ENCODE measurements at regions not wholly inside any gene's neighbourhood (a gene's known extent, or its start where the extent isn't known, plus 50 kb on each side); places are given as distances from the start of the nearest gene placed in this dataset.

DNA sequence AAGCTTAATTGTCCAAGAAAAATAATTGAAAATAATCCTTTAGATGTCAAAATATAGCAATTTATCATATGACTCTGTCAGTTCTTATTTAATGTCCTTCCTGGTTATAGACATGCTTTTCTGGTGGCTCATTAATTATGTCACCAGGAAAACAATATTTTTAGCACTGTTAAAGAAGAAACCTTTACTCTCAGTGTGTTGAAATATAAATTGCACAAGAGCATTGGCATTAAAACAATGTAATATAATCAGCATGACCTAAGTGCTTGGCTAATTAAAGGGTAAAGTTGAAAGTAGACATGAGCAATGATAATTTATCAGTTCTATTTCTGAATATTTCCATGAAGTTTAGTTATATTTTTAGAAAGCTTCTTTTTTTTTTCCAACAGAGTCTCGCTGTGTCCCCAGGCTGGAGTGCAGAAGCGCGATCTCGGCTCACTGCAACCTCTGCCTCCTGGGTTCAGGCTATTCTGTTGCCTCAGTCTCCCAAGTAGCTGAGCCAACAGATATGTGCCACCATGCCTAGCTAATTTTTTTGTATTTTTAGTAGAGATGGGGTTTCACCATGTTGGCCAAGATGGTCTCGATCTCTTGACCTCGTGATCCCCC, 232.3 kb downstream of the JRKL start:
- TF ChIP-seq, protein P1, sequence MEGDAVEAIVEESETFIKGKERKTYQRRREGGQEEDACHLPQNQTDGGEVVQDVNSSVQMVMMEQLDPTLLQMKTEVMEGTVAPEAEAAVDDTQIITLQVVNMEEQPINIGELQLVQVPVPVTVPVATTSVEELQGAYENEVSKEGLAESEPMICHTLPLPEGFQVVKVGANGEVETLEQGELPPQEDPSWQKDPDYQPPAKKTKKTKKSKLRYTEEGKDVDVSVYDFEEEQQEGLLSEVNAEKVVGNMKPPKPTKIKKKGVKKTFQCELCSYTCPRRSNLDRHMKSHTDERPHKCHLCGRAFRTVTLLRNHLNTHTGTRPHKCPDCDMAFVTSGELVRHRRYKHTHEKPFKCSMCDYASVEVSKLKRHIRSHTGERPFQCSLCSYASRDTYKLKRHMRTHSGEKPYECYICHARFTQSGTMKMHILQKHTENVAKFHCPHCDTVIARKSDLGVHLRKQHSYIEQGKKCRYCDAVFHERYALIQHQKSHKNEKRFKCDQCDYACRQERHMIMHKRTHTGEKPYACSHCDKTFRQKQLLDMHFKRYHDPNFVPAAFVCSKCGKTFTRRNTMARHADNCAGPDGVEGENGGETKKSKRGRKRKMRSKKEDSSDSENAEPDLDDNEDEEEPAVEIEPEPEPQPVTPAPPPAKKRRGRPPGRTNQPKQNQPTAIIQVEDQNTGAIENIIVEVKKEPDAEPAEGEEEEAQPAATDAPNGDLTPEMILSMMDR (IDR thresholded peaks at IDR 0.05; ENCODE audit: insufficient read depth, low read length, poor library complexity, severe bottlenecking), result no peak
- TF ChIP-seq EZH2phosphoT487 (conservative IDR thresholded peaks at IDR 0.05; ENCODE audit: low read length), result no peak
